HCT116 (cell line): ENCODE measurements at regions not wholly inside any gene's neighbourhood (a gene's known extent, or its start where the extent isn't known, plus 50 kb on each side); places are given as distances from the start of the nearest gene placed in this dataset.

Experiments
- ATAC-seq: fragments of 200-7000 bp; cut with Tn5 transposase; 2 replicates; pipeline ENCODE4 v1.9.1; 2020; ENCODE audit warnings: mild to moderate bottlenecking, moderate library complexity
- BruUV-seq: library from RNA; stranded (reverse); fragments of 400-500 nt; replicated peaks from 2 replicates; lab custom pipeline; 2021; lab: Mats Ljungman, UMichigan
- CTCF ChIA-PET: fragments of 300-600 bp; sonication (Branson Sonifier 250); formaldehyde crosslinking; loops from one replicate; lab custom pipeline; 2021; ENCODE audit warnings: antibody characterized with exemption; lab: Charles Lee
- POLR2A ChIA-PET: fragments of 300-600, 350-600 bp; sonication (Branson Sonifier 250); formaldehyde crosslinking; loops from one replicate; lab custom pipeline; 2021; ENCODE audit warnings: antibody characterized with exemption; lab: Charles Lee
- RAD21 ChIA-PET, 2 experiments: fragments of 300-600 bp; sonication (Branson Sonifier 250); formaldehyde crosslinking; loops; one replicate each; lab custom pipeline; 2023; ENCODE audit warnings: low total read pairs in 2 of 2; ENCODE audit not compliant: uncharacterized antibody in 2 of 2, unreplicated experiment in 2 of 2, low non-redundant PET in 1 of 2; lab: Charles Lee
- DNase-seq: peaks from one replicate; pipeline ENCODE4 v3.0.0-alpha.2; 2010; ENCODE audit warnings: low read depth, low spot score
- H2AFZ ChIP-seq: fragments of 200-600 bp; shearing (Covaris generic), sonication (generic); 2 replicates; pipeline ENCODE4 v1.6.1; 2017; ENCODE audit warnings: low read depth, mixed run types, mixed read lengths, antibody characterized with exemption, low read length; ENCODE audit not compliant: poor library complexity, severe bottlenecking
- H3K27ac ChIP-seq: 2 replicates; pipeline ENCODE4 v1.5.1; 2012; ENCODE audit warnings: low read depth, low read length
- H3K27me3 ChIP-seq: fragments of 200-600 bp; sonication (generic); 2 replicates; pipeline ENCODE4 v1.6.1; 2016; ENCODE audit warnings: mixed run types, low read length, mixed read lengths; ENCODE audit not compliant: insufficient read depth
- H3K36me3 ChIP-seq, 2 experiments: fragments of 200-500 bp in 1 of 2; fragments of 200-600 bp in 1 of 2; sonication (Bioruptor generic) in 1 of 2; sonication (generic) in 1 of 2; 2 replicates each; pipeline versions ENCODE4 v1.5.1 to v1.6.1; 2014 to 2016; ENCODE audit warnings: low read length in 2 of 2, inconsistent platforms in 1 of 2, mixed read lengths in 1 of 2, mixed run types in 1 of 2; ENCODE audit not compliant: insufficient read depth in 2 of 2, control insufficient read depth in 1 of 2
- H3K4me1 ChIP-seq, 2 experiments: fragments of 200-600 bp in 1 of 2; sonication (generic) in 1 of 2; 2 replicates each; pipeline versions ENCODE4 v1.5.1 to v1.6.1; 2012 to 2017; ENCODE audit warnings: low read length in 2 of 2, inconsistent platforms in 1 of 2, mild to moderate bottlenecking in 1 of 2, mixed read lengths in 1 of 2, mixed run types in 1 of 2, moderate library complexity in 1 of 2; ENCODE audit not compliant: insufficient read depth in 2 of 2, control insufficient read depth in 1 of 2
- H3K4me2 ChIP-seq: fragments of 200-600 bp; sonication (generic); 2 replicates; pipeline ENCODE4 v1.6.1; 2017; ENCODE audit warnings: mixed run types, low read length, mixed read lengths
- H3K4me3 ChIP-seq, 2 experiments: fragments of 200-600 bp in 1 of 2; sonication (generic) in 1 of 2; replicated peaks in 1 of 2; 2 replicates each; pipeline ENCODE4 v1.5.1; 2011 to 2016; ENCODE audit warnings: low read length in 2 of 2, control low read depth in 1 of 2, low read depth in 1 of 2, mild to moderate bottlenecking in 1 of 2, mixed read lengths in 1 of 2, mixed run types in 1 of 2
- H3K79me2 ChIP-seq: fragments of 200-600 bp; sonication (generic); 2 replicates; pipeline ENCODE4 v1.6.1; 2017; ENCODE audit warnings: mild to moderate bottlenecking, mixed run types, low read length, moderate library complexity, mixed read lengths; ENCODE audit not compliant: insufficient read depth
- H3K9ac ChIP-seq: fragments of 200-600 bp; sonication (generic); 2 replicates; pipeline ENCODE4 v1.6.1; 2016; ENCODE audit warnings: low read length, mixed read lengths
- H3K9me2 ChIP-seq: fragments of 200-600 bp; sonication (generic), shearing (Covaris generic); 2 replicates; pipeline ENCODE4 v1.6.1; 2017; ENCODE audit warnings: mixed run types, mild to moderate bottlenecking, moderate library complexity; ENCODE audit not compliant: insufficient read depth
- H3K9me3 ChIP-seq, 2 experiments: fragments of 200-500 bp in 1 of 2; fragments of 200-600 bp in 1 of 2; sonication (Bioruptor generic) in 1 of 2; sonication (generic) in 1 of 2; 2 replicates each; pipeline ENCODE4 v1.6.1; 2014 to 2017; ENCODE audit warnings: low read length in 2 of 2, mixed read lengths in 2 of 2, inconsistent platforms in 1 of 2, low read depth in 1 of 2, mild to moderate bottlenecking in 1 of 2, mixed run types in 1 of 2, moderate library complexity in 1 of 2; ENCODE audit not compliant: control insufficient read depth in 1 of 2, insufficient read depth in 1 of 2
- H4K20me1 ChIP-seq: fragments of 200-600 bp; sonication (generic), shearing (Covaris generic); 2 replicates; pipeline ENCODE4 v1.6.1; 2017; ENCODE audit warnings: mixed run types, mild to moderate bottlenecking, moderate library complexity; ENCODE audit not compliant: insufficient read depth
- EGR1 ChIP-seq: IDR thresholded peaks from 2 replicates; pipeline ENCODE4 v1.6.1; 2012; ENCODE audit warnings: low read depth
- ELF1 ChIP-seq: IDR thresholded peaks from 2 replicates; pipeline ENCODE4 v1.6.1; 2012; ENCODE audit warnings: low read depth, borderline replicate concordance
- EZH2 ChIP-seq: fragments of 200-600 bp; sonication (generic); IDR thresholded peaks from 2 replicates; pipeline ENCODE4 v1.6.1; 2017; ENCODE audit warnings: antibody characterized with exemption, mixed run types
- EZH2phosphoT487 ChIP-seq: fragments of 200-600 bp; IDR thresholded peaks from 2 replicates; pipeline ENCODE4 v1.6.1; 2018; ENCODE audit warnings: antibody characterized with exemption, borderline replicate concordance
- FOSL1 ChIP-seq: IDR thresholded peaks from 2 replicates; pipeline ENCODE4 v1.6.1; 2012; ENCODE audit warnings: low read depth
- RAD21 ChIP-seq: IDR thresholded peaks from 2 replicates; pipeline ENCODE4 v1.6.1; 2012; ENCODE audit warnings: low read depth, mild to moderate bottlenecking
- SIN3A ChIP-seq: IDR thresholded peaks from 2 replicates; pipeline ENCODE4 v1.6.1; 2012; ENCODE audit warnings: low read depth
- SP1 ChIP-seq: IDR thresholded peaks from 2 replicates; pipeline ENCODE4 v1.6.1; 2012; ENCODE audit warnings: low read depth
- TCF7L2 ChIP-seq: IDR thresholded peaks from 2 replicates; pipeline ENCODE4 v1.7.0; 2011; ENCODE audit warnings: borderline replicate concordance, inconsistent platforms; ENCODE audit not compliant: insufficient read depth, insufficient read length; ENCODE audit errors: extremely low read depth
- ZFX ChIP-seq: fragments of 450-650 bp; IDR thresholded peaks from 2 replicates; pipeline ENCODE4 v1.6.1; 2017
- ZNF274 ChIP-seq: fragments of 200-500 bp; sonication (Bioruptor generic); IDR thresholded peaks from 2 replicates; pipeline ENCODE4 v1.6.1; 2014; ENCODE audit warnings: mild to moderate bottlenecking, low read depth, low read length, inconsistent platforms
- intact Hi-C: fragments of 100-400 bp; cut with micrococcal nuclease; formaldehyde crosslinking; loops from 2 replicates; pipeline ENCODE4 v1.10.0; 2022
- TF ChIP-seq, protein P1 (sequence below), 3 experiments: fragments of 200-600 bp in 1 of 3; sonication (generic) in 1 of 3; IDR thresholded peaks in 2 of 3; conservative IDR thresholded peaks in 1 of 3; 2 replicates each; pipeline ENCODE4 v1.5.1; 2012 to 2017; ENCODE audit warnings: low read depth in 2 of 3, low read length in 2 of 3, antibody characterized with exemption in 1 of 3, borderline replicate concordance in 1 of 3, control low read depth in 1 of 3, mild to moderate bottlenecking in 1 of 3, mixed read lengths in 1 of 3, mixed run types in 1 of 3, moderate library complexity in 1 of 3; ENCODE audit not compliant: insufficient read depth in 1 of 3

DNA sequence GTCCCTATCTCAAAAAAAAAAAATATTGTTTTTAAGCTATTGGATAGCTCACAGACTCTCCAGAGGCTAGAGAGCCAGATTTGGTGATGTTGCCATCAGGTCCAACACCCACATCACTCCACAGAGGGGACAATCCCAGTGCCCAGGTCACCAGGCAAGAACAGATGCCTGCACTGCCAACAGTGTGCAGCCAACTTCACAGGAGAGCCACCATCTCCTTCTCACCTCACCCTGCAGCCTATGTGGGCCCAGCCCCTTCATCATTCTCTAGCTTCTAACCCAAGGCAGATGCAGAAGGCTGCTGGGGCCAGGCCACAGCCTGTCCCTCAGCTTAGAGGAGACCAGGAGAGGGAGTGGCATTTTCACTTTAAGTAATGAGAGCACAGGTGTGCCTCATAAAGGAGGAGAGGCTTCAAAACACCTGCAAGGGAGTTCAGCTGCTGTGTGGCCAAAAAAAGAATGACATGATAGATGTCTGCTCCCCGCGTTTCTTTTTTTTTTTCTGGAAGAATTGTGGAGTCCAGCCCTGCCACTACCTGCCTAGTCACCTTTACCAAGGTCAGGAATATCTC, 98.0 kb upstream of the ZSWIM2 start:
- peaks cover 0 to 5% of the 10 kb centered on the region in 2 experiments; a peak in 1 of 4 replicates for H3K4me1 ChIP-seq
- RAD21 ChIA-PET = no interaction called here
- no peak overlapping the region for H2AFZ ChIP-seq
- no peaks in the 10 kb centered on the region for H3K79me2 ChIP-seq
- no peaks in the 10 kb centered on the region for H3K9me3 ChIP-seq
- no peak overlapping the region for H3K4me2 ChIP-seq
- no peaks in the 10 kb centered on the region for H3K27me3 ChIP-seq
- DNase-seq = no peak
- TF ChIP-seq EGR1 (no peak), ZFX (no peak), TCF7L2 (no peak), ZNF274 (no peak), EZH2 (no peak), SIN3A (no peak), SP1 (no peak), ELF1 (no peak)
- CTCF ChIA-PET = no interaction called here
- H3K9ac ChIP-seq = no peak overlapping the region
- POLR2A ChIA-PET = no interaction called here
- ATAC-seq = no peak
- H3K36me3 ChIP-seq = no peaks in the 10 kb centered on the region
- H4K20me1 ChIP-seq = no peaks in the 10 kb centered on the region
- intact Hi-C loops = no loop called here
- no peaks in the 10 kb centered on the region for H3K9me2 ChIP-seq
- no TSS peak for BruUV-seq
- H3K27ac ChIP-seq = no peak overlapping the region
- H3K4me3 ChIP-seq = no peak overlapping the region

DNA sequence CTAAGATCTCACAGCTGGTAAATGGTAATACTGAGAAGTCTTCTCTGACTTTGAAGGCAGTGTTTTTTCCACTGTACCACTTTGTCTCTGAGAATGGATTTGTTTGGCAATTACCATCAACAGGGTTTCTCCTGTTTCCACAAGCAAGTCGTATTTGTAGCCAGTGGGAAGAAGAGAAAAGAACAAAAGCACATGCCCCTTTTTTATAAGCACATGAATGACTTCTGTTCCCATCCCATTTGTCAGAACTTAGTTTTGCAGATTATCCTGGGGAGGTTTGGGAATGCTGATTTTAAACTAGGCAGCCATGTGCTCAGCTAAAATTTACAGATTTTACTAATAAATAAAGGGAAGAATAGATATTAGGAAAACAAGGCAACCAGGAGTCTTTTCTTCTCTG, 92.9 kb upstream of the ZSWIM2 start:
- H4K20me1 ChIP-seq = no peaks in the 10 kb centered on the region
- H3K9me3 ChIP-seq = no peaks in the 10 kb centered on the region
- intact Hi-C loops = no loop called here
- POLR2A ChIA-PET = no interaction called here
- H3K9ac ChIP-seq = no peak overlapping the region
- no peak overlapping the region for H3K4me2 ChIP-seq
- H3K27me3 ChIP-seq = no peaks in the 10 kb centered on the region
- no peaks in the 10 kb centered on the region for H3K36me3 ChIP-seq
- RAD21 ChIA-PET = no interaction called here
- ATAC-seq (no peak), DNase-seq (no peak)
- CTCF ChIA-PET = no interaction called here
- no TSS peak for BruUV-seq
- no peak for TF ChIP-seq RAD21
- TF ChIP-seq, protein P1, sequence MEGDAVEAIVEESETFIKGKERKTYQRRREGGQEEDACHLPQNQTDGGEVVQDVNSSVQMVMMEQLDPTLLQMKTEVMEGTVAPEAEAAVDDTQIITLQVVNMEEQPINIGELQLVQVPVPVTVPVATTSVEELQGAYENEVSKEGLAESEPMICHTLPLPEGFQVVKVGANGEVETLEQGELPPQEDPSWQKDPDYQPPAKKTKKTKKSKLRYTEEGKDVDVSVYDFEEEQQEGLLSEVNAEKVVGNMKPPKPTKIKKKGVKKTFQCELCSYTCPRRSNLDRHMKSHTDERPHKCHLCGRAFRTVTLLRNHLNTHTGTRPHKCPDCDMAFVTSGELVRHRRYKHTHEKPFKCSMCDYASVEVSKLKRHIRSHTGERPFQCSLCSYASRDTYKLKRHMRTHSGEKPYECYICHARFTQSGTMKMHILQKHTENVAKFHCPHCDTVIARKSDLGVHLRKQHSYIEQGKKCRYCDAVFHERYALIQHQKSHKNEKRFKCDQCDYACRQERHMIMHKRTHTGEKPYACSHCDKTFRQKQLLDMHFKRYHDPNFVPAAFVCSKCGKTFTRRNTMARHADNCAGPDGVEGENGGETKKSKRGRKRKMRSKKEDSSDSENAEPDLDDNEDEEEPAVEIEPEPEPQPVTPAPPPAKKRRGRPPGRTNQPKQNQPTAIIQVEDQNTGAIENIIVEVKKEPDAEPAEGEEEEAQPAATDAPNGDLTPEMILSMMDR (IDR thresholded peaks at IDR 0.05 in 2 of 3, conservative IDR thresholded peaks at IDR 0.05 in 1 of 3; ENCODE audit: borderline replicate concordance in 1 of 3, insufficient read depth in 1 of 3, low read depth in 2 of 3, low read length in 2 of 3) = no peak
- no peak for TF ChIP-seq TCF7L2
- TF ChIP-seq EZH2phosphoT487 = no peak
- no peak for TF ChIP-seq FOSL1
- no peaks in the 10 kb centered on the region for H3K9me2 ChIP-seq
- no peaks in the 10 kb centered on the region for H3K4me1 ChIP-seq
- H3K79me2 ChIP-seq = no peaks in the 10 kb centered on the region
- H2AFZ ChIP-seq = no peak overlapping the region
- no peak overlapping the region for H3K27ac ChIP-seq
- H3K4me3 ChIP-seq = no peak overlapping the region
